Fibroblast of lung (primary cell): ENCODE measurements at regions not wholly inside any gene's neighbourhood (a gene's known extent, or its start where the extent isn't known, plus 50 kb on each side); places are given as distances from the start of the nearest gene placed in this dataset.

Source experiments
- CTCF ChIP-seq, 2 donors: IDR thresholded peaks in 1 of 2; conservative IDR thresholded peaks in 1 of 2; 1 replicate in 1 of 2; 2 replicates in 1 of 2; pipeline ENCODE4 v1.5.1; 2011 to 2012; ENCODE audit warnings: low read length in 2 of 2, control low read depth in 1 of 2, inconsistent platforms in 1 of 2, low read depth in 1 of 2, mild to moderate bottlenecking in 1 of 2
- EZH2 ChIP-seq: IDR thresholded peaks from 2 replicates; pipeline ENCODE4 v1.5.1; 2012; ENCODE audit warnings: low read length, control low read depth, mild to moderate bottlenecking; ENCODE audit errors: missing control alignments

DNA sequence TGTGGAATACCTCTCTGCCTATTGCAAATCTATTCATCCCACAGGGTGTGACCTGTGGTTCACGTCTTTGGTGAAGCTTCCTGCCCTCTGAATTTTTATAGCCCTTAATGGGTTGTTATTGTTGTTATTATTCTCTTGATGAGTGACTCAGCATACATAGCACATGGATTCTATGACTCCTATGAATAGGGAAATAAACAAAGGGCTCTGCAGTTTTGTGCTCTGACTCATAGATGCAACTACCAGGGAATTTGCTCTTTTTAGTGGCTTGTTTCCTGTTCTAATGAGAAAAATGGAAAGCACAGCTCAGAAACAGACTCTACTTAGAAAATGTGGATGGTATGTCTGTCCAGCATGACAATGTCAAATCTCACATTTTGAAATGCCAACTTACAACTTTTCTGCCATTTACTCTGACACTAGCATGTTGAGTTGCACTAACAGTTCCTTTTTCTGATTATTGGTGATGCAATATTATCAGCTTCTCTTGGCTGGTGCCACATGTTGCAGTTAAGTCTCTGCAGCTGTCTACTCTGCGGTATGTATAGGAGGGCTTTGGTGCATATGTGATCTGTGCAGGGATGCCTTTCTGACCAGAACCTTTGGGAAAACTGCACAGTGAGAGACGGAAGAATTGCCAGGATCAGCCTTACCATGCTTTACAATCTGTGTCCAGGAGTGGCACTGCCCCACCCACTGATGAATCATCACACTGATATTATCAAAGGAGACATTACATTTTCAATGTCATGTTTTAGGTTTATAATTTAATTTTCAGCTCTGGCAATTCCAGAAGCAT, 996.4 kb upstream of the WWC1 start:
- no peak for TF ChIP-seq EZH2
- TF ChIP-seq CTCF (conservative IDR thresholded peaks at IDR 0.05 in 1 of 2, IDR thresholded peaks at IDR 0.05 in 1 of 2; ENCODE audit: low read depth in 1 of 2, low read length in 2 of 2), result no peak
